Vagina (tissue), 2 donors: ENCODE measurements at regions not wholly inside any gene's neighbourhood (a gene's known extent, or its start where the extent isn't known, plus 50 kb on each side); places are given as distances from the start of the nearest gene placed in this dataset.

ENCODE experiments used
- DNase-seq, 2 donors: peaks; one replicate each; pipeline ENCODE4 v3.0.0-alpha.2; 2017; ENCODE audit errors: extremely low spot score in 2 of 2
- H3K27ac ChIP-seq: fragments of 200-600 bp; sonication (generic); one replicate; pipeline ENCODE4 v1.5.1; 2019
- H3K27me3 ChIP-seq: fragments of 200-600 bp; sonication (generic); one replicate; pipeline ENCODE4 v1.5.1; 2019
- H3K36me3 ChIP-seq, 2 donors: fragments of 200-600 bp; sonication (generic); one replicate each; pipeline ENCODE4 v1.5.1; 2017 to 2019
- H3K4me1 ChIP-seq: fragments of 200-600 bp; sonication (generic); one replicate; pipeline ENCODE4 v1.5.1; 2019
- H3K4me3 ChIP-seq, 2 donors: fragments of 200-600 bp; sonication (generic); 1 replicate in 1 of 2; 2 replicates in 1 of 2; pipeline ENCODE4 v1.5.1; 2016 to 2019
- H3K9me3 ChIP-seq: fragments of 200-600 bp; sonication (generic); one replicate; pipeline ENCODE4 v1.5.1; 2019
- CTCF ChIP-seq, 3 experiments: fragments of 450-650 bp in 2 of 3; fragments of 200-600 bp in 1 of 3; sonication (generic) in 1 of 3; IDR thresholded peaks; one replicate each; pipeline ENCODE4 v1.5.1; 2017 to 2019; ENCODE audit warnings: antibody characterized with exemption in 3 of 3, mild to moderate bottlenecking in 2 of 3, moderate library complexity in 2 of 3
- POLR2A ChIP-seq, 2 donors: fragments of 450-650 bp; IDR thresholded peaks; one replicate each; pipeline ENCODE4 v1.6.1; 2017; ENCODE audit warnings: antibody characterized with exemption in 2 of 2, mild to moderate bottlenecking in 2 of 2, moderate library complexity in 2 of 2
- POLR2AphosphoS5 ChIP-seq, 2 donors: sonication (generic); formaldehyde crosslinking; IDR thresholded peaks; one replicate each; pipeline ENCODE4 v1.9.0; 2017; ENCODE audit warnings: antibody characterized with exemption in 2 of 2, mild to moderate bottlenecking in 2 of 2, low read depth in 1 of 2; ENCODE audit not compliant: insufficient read depth in 1 of 2
- intact Hi-C: fragments of 100-400 bp; cut with DNase I; formaldehyde crosslinking; loops from one replicate; pipeline ENCODE4 v1.15.1; 2023

- intact Hi-C loops = no loop called here
- Histone ChIP-seq H3K4me3 (no peak overlapping the region), H3K27me3 (no peaks in the 10 kb centered on the region), H3K36me3 (no peaks in the 10 kb centered on the region), H3K9me3 (no peaks in the 10 kb centered on the region), H3K27ac (no peak overlapping the region), H3K4me1 (no peaks in the 10 kb centered on the region)
- DNase-seq = no peak
- TF ChIP-seq POLR2A (IDR thresholded peaks at IDR 0.05) (no peak), CTCF (IDR thresholded peaks at IDR 0.05) (no peak), POLR2AphosphoS5 (IDR thresholded peaks at IDR 0.05; ENCODE audit: insufficient read depth in 1 of 2, low read depth in 1 of 2) (no peak)
These were observed 175.9 kb downstream of the VGLL3 start for GRCh38 chr3:86814918-86815655.

- intact Hi-C loops = no loop called here
- Histone ChIP-seq H3K4me3 (no peak overlapping the region), H3K27me3 (no peaks in the 10 kb centered on the region), H3K4me1 (no peaks in the 10 kb centered on the region), H3K27ac (no peak overlapping the region), H3K36me3 (no peaks in the 10 kb centered on the region), H3K9me3 (no peaks in the 10 kb centered on the region)
- no peak for DNase-seq
- TF ChIP-seq CTCF (IDR thresholded peaks at IDR 0.05) (no peak), POLR2A (IDR thresholded peaks at IDR 0.05) (no peak), POLR2AphosphoS5 (IDR thresholded peaks at IDR 0.05; ENCODE audit: insufficient read depth in 1 of 2, low read depth in 1 of 2) (no peak)
These were observed 176.6 kb downstream of the VGLL3 start for GRCh38 chr3:86814321-86814720.

GRCh38 chr3:86801921-86802320, 189.0 kb downstream of the VGLL3 start:
- H3K4me3 ChIP-seq = no peak overlapping the region
- H3K27ac ChIP-seq = no peak overlapping the region
- intact Hi-C loops = no loop called here
- no peaks in the 10 kb centered on the region for H3K36me3 ChIP-seq
- no peak for TF ChIP-seq CTCF (IDR thresholded peaks at IDR 0.05)
- TF ChIP-seq POLR2A (IDR thresholded peaks at IDR 0.05) = no peak
- no peak for TF ChIP-seq POLR2AphosphoS5 (IDR thresholded peaks at IDR 0.05; ENCODE audit: insufficient read depth in 1 of 2, low read depth in 1 of 2)
- no peak for DNase-seq
- no peaks in the 10 kb centered on the region for H3K27me3 ChIP-seq
- H3K9me3 ChIP-seq = no peaks in the 10 kb centered on the region
- H3K4me1 ChIP-seq = no peaks in the 10 kb centered on the region

GRCh38 chr3:86801066-86801465, 189.9 kb downstream of the VGLL3 start:
- TF ChIP-seq POLR2AphosphoS5 (IDR thresholded peaks at IDR 0.05; ENCODE audit: insufficient read depth in 1 of 2, low read depth in 1 of 2) (no peak), CTCF (IDR thresholded peaks at IDR 0.05) (no peak), POLR2A (IDR thresholded peaks at IDR 0.05) (no peak)
- no peaks in the 10 kb centered on the region for H3K4me1 ChIP-seq
- H3K27me3 ChIP-seq = no peaks in the 10 kb centered on the region
- H3K9me3 ChIP-seq = no peaks in the 10 kb centered on the region
- intact Hi-C loops = no loop called here
- H3K36me3 ChIP-seq = no peaks in the 10 kb centered on the region
- no peak for DNase-seq
- no peak overlapping the region for H3K4me3 ChIP-seq
- no peak overlapping the region for H3K27ac ChIP-seq

- no peaks in the 10 kb centered on the region for H3K36me3 ChIP-seq
- DNase-seq = no peak
- no peaks in the 10 kb centered on the region for H3K4me1 ChIP-seq
- intact Hi-C loops = no loop called here
- TF ChIP-seq CTCF (IDR thresholded peaks at IDR 0.05) = no peak
- TF ChIP-seq POLR2AphosphoS5 (IDR thresholded peaks at IDR 0.05; ENCODE audit: insufficient read depth in 1 of 2, low read depth in 1 of 2) = no peak
- no peak for TF ChIP-seq POLR2A (IDR thresholded peaks at IDR 0.05)
- H3K27me3 ChIP-seq = no peaks in the 10 kb centered on the region
- no peak overlapping the region for H3K4me3 ChIP-seq
- H3K9me3 ChIP-seq = no peaks in the 10 kb centered on the region
- H3K27ac ChIP-seq = no peak overlapping the region
These were observed 190.8 kb downstream of the VGLL3 start for GRCh38 chr3:86800116-86800515.
